Hindlimb muscle (tissue), 1 donor: ENCODE measurements at regions not wholly inside any gene's neighbourhood (a gene's known extent, or its start where the extent isn't known, plus 50 kb on each side); places are given as distances from the start of the nearest gene placed in this dataset.
"Not testable (repeated sequence)": the region's sequence is repeated elsewhere in the genome, so short reads cannot be mapped to it uniquely, and the experiment has no call there.

Source experiments
- DNase-seq: peaks from one replicate; pipeline ENCODE4 v3.0.0-alpha.2; 2013

DNA sequence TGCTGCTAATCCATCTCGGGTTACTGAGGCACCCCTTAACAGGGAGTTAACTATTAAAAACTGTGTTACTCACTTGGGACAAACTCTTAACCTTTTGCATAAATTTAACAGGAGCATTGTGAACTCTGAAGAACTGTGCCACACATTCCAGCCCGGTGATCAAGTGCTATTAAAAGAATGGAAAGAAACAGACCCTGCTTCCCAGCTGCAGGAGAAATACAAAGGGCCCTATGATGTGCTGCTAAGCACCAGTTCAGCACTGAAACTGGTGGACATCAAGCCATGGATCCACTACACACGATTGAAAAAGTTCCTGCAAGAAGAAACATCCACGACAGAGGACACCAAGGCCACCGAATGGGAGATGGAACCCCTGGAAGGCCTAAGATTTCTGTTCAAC lies 114.7 kb upstream of the PLCL2 start:
- no peak for DNase-seq

- DNase-seq = no peak
Observed at GRCh38 chr3:16770792-16771191, 114.0 kb upstream of the PLCL2 start.

GRCh38 chr3:16773594-16773993 lies 111.2 kb upstream of the PLCL2 start:
- not testable (repeated sequence) for DNase-seq

- DNase-seq = not testable (repeated sequence)
Observed at GRCh38 chr3:16774536-16774935, 110.2 kb upstream of the PLCL2 start.

GRCh38 chr3:16784973-16785372 lies 99.8 kb upstream of the PLCL2 start:
- no peak for DNase-seq

DNA sequence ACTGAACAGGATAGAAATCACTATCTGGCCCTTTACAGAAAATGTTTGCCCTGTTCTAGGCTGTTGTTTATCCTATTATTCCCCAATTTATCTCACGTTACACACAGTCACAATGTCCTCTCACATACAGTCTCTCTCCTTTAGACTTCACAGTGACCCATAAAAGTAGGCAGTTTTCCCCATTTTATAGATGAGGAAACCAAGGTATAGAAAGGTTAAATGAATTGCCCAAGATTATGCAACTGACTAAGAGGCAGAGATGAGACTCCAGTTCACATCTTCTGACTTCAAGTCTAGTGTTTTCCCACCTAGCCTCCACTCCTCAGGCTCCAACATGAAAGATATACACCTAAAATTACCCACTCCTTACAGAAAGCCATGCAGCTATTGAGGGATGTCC lies 99.3 kb upstream of the PLCL2 start:
- no peak for DNase-seq

GRCh38 chr3:16788440-16789056 lies 96.2 kb upstream of the PLCL2 start:
- no peak for DNase-seq

DNA sequence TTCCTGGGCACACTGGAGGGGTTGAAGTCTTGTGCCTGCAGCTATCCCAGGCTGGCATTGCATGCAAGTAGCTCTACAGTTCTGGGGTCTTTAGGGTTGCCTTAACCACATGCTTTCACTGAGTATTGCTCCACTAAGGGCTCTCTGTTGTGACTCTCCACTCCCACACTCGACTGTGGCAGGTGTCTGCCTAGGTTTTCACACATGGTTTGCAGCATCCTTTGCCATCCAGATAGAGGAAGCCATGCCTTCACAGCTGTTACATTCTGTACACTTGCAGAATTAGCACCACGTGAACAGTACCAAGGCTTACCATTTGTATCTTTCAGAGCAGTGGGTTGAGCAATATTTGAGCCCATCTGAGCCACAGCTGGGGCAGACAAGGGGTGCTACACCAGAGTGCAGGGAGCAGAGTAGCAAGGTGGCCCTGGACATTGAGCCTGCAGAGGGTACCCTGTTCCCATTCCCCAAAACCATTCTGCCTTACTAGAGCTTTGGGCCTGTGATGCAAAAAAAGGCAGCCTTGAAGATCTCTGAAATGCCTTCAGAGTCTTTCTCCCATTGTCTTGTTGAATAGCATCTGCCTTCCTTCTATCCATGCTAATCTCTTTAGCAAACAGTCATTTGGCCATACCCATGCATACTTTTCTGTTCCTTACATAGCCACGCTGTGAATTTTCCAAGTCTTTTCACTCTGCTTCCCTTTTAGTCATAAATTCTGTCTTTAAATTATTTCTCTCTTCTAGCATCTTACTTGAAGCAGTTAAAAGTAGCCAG lies 95.2 kb upstream of the PLCL2 start:
- DNase-seq = no peak

- DNase-seq = no peak
Observed at GRCh38 chr3:16790432-16791400, 94.0 kb upstream of the PLCL2 start.

DNA sequence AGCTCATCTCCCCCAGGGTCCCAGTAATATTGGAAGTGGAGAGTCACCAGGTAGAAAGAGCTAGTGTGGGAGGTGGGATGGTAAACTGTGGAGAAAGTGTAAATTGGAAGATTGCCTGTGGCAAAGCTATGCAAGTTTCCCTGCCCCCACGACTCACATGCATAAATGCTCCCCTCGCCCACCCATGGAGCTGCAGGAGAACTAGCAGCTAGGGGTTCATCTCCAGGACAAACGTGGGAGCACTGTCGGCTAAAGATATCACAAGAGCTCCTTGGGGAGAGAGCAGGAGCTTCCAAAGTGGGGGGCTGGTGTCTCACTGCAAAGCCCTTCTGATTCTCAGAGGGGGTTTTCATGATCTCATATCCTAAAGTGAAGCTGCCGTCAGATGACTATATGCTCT lies 91.4 kb upstream of the PLCL2 start:
- DNase-seq = no peak

GRCh38 chr3:16794257-16794656 lies 90.5 kb upstream of the PLCL2 start:
- no peak for DNase-seq

DNA sequence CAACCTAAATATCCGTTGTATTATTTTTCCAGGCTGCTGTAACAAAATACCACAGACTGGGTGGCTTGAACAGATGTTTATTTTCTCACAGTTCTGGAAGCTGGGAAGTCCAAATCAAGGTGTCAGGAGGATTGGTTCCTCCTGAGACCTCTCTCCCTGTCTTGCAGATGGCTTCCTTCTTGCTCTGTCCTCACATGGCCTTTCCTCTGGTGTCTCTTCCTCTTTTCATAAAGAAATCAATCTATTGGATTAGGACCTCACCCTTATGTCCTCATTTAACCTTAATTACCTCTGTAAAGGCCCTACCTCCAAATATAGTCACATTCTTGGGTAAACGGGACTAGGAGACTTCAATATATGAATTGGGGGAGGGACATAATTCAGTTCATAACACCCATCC lies 89.2 kb upstream of the PLCL2 start:
- DNase-seq = no peak

GRCh38 chr3:16797831-16798230 lies 86.9 kb upstream of the PLCL2 start:
- no peak for DNase-seq

DNA sequence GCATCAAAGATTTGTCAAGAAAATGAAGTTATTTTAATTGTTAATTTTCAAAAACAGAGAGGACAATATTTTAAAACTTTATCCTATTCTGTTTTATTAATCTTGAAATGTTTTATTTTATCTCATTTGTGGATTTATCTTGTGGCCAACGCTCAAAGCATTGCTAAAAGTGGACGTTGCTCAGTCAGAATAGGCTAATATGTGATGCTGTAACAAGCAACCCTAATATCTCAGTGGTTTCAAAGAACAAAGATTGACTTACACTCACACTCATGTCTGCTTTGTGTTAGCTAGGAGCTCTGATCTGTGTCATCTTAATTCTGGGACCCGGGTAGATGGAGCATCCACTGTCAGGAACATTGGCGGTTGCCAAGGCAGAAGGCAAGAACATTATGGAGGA lies 86.0 kb upstream of the PLCL2 start:
- DNase-seq = no peak

DNA sequence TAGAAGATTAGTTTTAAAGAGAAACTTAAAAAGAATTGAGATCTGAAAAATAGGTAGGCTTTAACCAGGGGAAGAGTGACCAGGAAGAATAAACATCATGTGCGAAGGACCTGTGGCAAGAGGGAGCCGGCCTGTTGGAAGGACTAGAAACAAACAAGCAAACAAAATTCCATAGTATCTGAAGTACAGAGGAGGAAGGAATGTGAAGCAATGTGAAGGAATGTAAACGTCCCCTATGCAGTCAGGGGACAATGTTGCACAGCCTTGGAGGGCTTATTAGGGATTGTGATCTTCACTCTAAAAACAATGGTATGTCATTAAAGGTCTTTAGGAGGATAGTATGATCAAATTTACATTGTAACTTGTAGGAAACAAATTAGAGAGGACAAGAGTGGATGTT lies 84.4 kb upstream of the PLCL2 start:
- no peak for DNase-seq

- no peak for DNase-seq
Observed at GRCh38 chr3:16801223-16801622, 83.5 kb upstream of the PLCL2 start.

DNA sequence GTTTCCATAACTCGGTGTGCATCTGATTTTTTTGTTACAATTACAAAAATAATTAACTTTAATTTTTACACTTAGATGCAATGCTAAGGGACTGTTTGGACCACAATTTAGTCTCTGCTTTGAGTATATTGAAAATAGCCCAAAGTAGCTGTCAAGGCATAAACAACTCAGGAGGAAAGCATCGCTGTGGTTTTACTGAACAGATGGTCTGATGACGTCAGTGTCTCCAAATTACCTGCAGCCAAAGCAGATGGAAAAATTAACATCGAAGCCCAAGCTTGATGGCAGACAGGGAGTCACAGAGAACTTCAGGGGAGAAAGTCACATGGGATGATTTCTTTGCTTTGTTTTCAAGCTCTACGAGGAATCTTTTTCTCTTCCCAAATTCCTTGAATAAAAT lies 83.1 kb upstream of the PLCL2 start:
- no peak for DNase-seq

- no peak for DNase-seq
Observed at GRCh38 chr3:16802389-16802788, 82.4 kb upstream of the PLCL2 start.

DNA sequence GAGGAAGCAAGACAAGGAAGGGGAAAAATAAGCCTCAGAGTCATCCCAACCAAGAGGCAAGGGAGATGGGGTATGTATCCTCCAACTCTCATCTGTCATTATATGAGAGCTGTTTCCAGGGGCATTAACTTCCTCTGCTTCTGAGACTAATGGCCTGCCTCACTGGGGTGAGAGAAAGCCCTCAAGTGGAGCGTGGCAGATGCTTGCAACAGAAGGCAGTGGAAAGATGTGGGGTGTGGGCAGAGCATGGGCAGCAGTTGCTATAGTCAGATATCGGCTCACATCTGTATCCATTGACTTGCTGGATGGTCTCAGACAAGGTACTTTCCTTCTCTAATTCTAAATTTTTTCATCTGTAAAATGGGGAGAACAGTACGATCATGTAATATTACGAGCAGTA lies 81.7 kb upstream of the PLCL2 start:
- DNase-seq = no peak

- no peak for DNase-seq
Observed at GRCh38 chr3:16807391-16807790, 77.4 kb upstream of the PLCL2 start.

GRCh38 chr3:16808393-16809107 lies 76.2 kb upstream of the PLCL2 start:
- DNase-seq = no peak

DNA sequence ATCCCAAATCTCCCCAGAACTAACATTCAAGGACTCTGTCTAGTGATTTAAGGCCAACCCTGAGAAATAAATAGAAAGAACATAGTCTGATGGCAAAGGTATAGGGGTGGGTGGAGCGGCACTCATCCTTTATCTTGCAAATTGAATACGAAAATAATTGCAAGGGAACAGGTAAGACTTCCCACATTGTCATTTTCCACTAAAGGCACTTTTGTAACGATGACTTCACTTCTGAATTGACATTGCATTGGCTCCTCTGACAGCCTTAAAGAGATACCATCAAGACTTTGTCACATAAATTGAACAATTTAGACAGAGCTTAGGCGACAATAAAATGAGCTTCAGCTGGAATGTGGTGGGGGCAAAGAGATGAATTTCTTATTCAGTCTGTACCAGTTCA lies 75.3 kb upstream of the PLCL2 start:
- DNase-seq = no peak

DNA sequence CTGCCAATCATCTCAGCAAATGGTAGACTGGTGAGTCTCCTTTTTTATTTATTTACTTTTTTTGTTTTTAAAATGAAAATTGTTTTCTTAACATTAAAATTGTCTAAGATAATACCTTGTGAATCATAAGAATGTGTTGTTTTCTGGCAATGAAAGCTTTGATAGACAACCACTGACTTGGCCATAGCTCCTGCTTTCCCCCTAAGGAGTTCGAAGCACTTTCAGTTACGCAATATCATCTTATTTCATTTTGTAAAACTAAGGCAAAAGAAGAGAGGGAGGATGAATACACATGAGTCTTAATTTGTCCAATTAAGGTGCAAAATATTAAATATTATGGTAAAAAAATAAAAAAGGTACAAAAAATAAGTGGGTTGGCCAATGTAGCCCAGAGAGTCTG lies 74.8 kb upstream of the PLCL2 start:
- DNase-seq = no peak
